Cardiac fibroblast (primary cell): ENCODE measurements at regions not wholly inside any gene's neighbourhood (a gene's known extent, or its start where the extent isn't known, plus 50 kb on each side); places are given as distances from the start of the nearest gene placed in this dataset.

Experiments
- DNase-seq, 2 donors: peaks; one replicate each; pipeline versions ENCODE4 v3.0.0 to v3.0.0-alpha.2; 2010; ENCODE audit warnings: low read depth in 2 of 2
- H3K4me3 ChIP-seq, 2 donors: replicated peaks in 1 of 2; 1 replicate in 1 of 2; 2 replicates in 1 of 2; pipeline ENCODE4 v1.5.1; 2011; ENCODE audit warnings: low read depth in 2 of 2, low read length in 2 of 2, mild to moderate bottlenecking in 2 of 2, moderate library complexity in 1 of 2
- CTCF ChIP-seq: IDR thresholded peaks from one replicate; pipeline ENCODE4 v1.5.1; 2011; ENCODE audit warnings: low read depth, mild to moderate bottlenecking, low read length, inconsistent platforms

- DNase-seq: peak in 1 of 2 donors; percentile 31
- H3K4me3 ChIP-seq: no peak overlapping the region
- TF ChIP-seq CTCF: no peak
Observed at GRCh38 chr1:118325550-118326225, 140.7 kb upstream of the SPAG17 start.

GRCh38 chr1:118323246-118323645 lies 138.2 kb upstream of the SPAG17 start:
- DNase-seq: no peak
- H3K4me3 ChIP-seq: no peak overlapping the region
- no peak for TF ChIP-seq CTCF

- no peak for DNase-seq
- TF ChIP-seq CTCF: no peak
Observed at GRCh38 chr1:118322331-118322730, 137.3 kb upstream of the SPAG17 start.

GRCh38 chr1:118321840-118322239 lies 136.8 kb upstream of the SPAG17 start:
- TF ChIP-seq CTCF: no peak
- no peak for DNase-seq
- H3K4me3 ChIP-seq: no peak overlapping the region

More at GRCh38 chr1:118322331-118322730, 137.3 kb upstream of the SPAG17 start:
- no peak overlapping the region for H3K4me3 ChIP-seq

GRCh38 chr1:118317842-118318614 lies 133.0 kb upstream of the SPAG17 start:
- no peak for TF ChIP-seq CTCF

GRCh38 chr1:118306851-118307250 lies 121.8 kb upstream of the SPAG17 start:
- H3K4me3 ChIP-seq: no peak overlapping the region
- TF ChIP-seq CTCF: no peak
- no peak for DNase-seq

More at GRCh38 chr1:118317842-118318614, 133.0 kb upstream of the SPAG17 start:
- no peak overlapping the region for H3K4me3 ChIP-seq
- DNase-seq: peak; percentile 8 to 11
